SK-N-SH (cell line): ENCODE measurements at regions not wholly inside any gene's neighbourhood (a gene's known extent, or its start where the extent isn't known, plus 50 kb on each side); places are given as distances from the start of the nearest gene placed in this dataset.

Experiments
- CTCF ChIP-seq: fragments of 200-600 bp; sonication (generic); IDR thresholded peaks from 2 replicates; pipeline ENCODE4 v1.6.1; 2017; ENCODE audit warnings: antibody characterized with exemption, mild to moderate bottlenecking, moderate library complexity
- GABPA ChIP-seq: IDR thresholded peaks from 2 replicates; pipeline ENCODE4 v1.4.0; 2012; ENCODE audit warnings: low read depth, mild to moderate bottlenecking
- JUND ChIP-seq: IDR thresholded peaks from 2 replicates; pipeline ENCODE4 v1.4.0; 2012
- RAD21 ChIP-seq: IDR thresholded peaks from 2 replicates; pipeline ENCODE4 v1.6.1; 2012; ENCODE audit warnings: mild to moderate bottlenecking, low read length
- TF ChIP-seq, protein P1 (sequence below): fragments of 150-350 bp; IDR thresholded peaks from 2 replicates; pipeline ENCODE4 v1.6.1; 2016; ENCODE audit warnings: mild to moderate bottlenecking, low read depth, low read length

DNA sequence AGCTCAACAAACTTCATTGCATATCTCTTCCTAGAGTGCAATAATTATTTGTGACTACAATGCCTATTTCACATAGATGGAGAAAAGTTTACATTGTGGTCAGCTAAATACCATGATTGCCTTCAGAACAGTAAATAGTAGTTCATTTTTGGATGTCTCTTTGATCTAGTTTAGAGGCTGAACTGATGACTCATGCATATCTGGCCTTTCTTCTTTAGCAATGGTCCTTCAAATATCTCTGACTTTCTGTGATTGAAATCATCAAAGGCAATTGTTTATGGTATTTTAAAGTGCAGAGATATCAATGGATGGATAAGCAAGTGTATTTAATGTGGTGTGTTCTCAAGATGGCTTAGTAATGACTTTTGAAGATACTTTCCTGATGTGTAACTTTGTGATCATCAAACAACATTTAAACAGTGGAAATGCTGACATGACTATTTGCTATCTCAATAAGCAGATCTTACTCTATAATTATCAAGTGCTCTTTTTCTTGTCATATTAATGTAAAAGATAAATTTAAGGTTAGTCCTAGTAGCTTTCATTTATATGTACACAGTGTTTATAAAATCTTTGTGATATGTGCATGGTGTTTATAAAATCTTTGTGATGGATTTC, 523.7 kb upstream of the SLC35B3 start:
- TF ChIP-seq CTCF (no peak), JUND (no peak), RAD21 (no peak), GABPA (no peak)
- TF ChIP-seq, protein P1, sequence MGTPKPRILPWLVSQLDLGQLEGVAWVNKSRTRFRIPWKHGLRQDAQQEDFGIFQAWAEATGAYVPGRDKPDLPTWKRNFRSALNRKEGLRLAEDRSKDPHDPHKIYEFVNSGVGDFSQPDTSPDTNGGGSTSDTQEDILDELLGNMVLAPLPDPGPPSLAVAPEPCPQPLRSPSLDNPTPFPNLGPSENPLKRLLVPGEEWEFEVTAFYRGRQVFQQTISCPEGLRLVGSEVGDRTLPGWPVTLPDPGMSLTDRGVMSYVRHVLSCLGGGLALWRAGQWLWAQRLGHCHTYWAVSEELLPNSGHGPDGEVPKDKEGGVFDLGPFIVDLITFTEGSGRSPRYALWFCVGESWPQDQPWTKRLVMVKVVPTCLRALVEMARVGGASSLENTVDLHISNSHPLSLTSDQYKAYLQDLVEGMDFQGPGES: no peak
